HEK293 (cell line): ENCODE measurements at regions not wholly inside any gene's neighbourhood (a gene's known extent, or its start where the extent isn't known, plus 50 kb on each side); places are given as distances from the start of the nearest gene placed in this dataset.

Experiments
- EGR2 ChIP-seq: fragments of 450-650 bp; formaldehyde crosslinking; IDR thresholded peaks from 2 replicates; pipeline ENCODE4 v1.5.1; 2016; ENCODE audit warnings: low read depth, missing biosample characterization, missing genetic modification characterization
- GLI4 ChIP-seq: fragments of 450-650 bp; formaldehyde crosslinking; IDR thresholded peaks from 2 replicates; pipeline ENCODE4 v1.5.1; 2016; ENCODE audit warnings: missing biosample characterization, missing genetic modification characterization
- ZFP41 ChIP-seq: fragments of 450-650 bp; formaldehyde crosslinking; IDR thresholded peaks from 2 replicates; pipeline ENCODE4 v1.5.1; 2016; ENCODE audit warnings: missing biosample characterization, missing genetic modification characterization, borderline replicate concordance
- ZNF10 ChIP-seq: fragments of 450-650 bp; formaldehyde crosslinking; IDR thresholded peaks from 2 replicates; pipeline ENCODE4 v1.5.1; 2017; ENCODE audit warnings: missing biosample characterization, missing genetic modification characterization
- ZNF23 ChIP-seq: fragments of 450-650 bp; formaldehyde crosslinking; IDR thresholded peaks from 2 replicates; pipeline ENCODE4 v1.5.1; 2016; ENCODE audit warnings: missing biosample characterization, missing genetic modification characterization, borderline replicate concordance
- ZNF302 ChIP-seq: fragments of 450-650 bp; formaldehyde crosslinking; IDR thresholded peaks from 2 replicates; pipeline ENCODE4 v1.5.1; 2016; ENCODE audit warnings: missing biosample characterization, missing genetic modification characterization, low read depth
- ZNF660 ChIP-seq: fragments of 450-650 bp; IDR thresholded peaks from 2 replicates; pipeline ENCODE4 v1.5.1; 2018; ENCODE audit warnings: missing biosample characterization, mild to moderate bottlenecking, missing genetic modification characterization
- TF ChIP-seq, protein P1 (sequence below): fragments of 450-650 bp; formaldehyde crosslinking; IDR thresholded peaks from 2 replicates; pipeline ENCODE4 v1.5.1; 2016; ENCODE audit warnings: missing biosample characterization, missing genetic modification characterization
- TF ChIP-seq, protein P2 (sequence below): fragments of 450-650 bp; formaldehyde crosslinking; IDR thresholded peaks from 2 replicates; pipeline ENCODE4 v1.5.1; 2016; ENCODE audit warnings: missing biosample characterization, missing genetic modification characterization

DNA sequence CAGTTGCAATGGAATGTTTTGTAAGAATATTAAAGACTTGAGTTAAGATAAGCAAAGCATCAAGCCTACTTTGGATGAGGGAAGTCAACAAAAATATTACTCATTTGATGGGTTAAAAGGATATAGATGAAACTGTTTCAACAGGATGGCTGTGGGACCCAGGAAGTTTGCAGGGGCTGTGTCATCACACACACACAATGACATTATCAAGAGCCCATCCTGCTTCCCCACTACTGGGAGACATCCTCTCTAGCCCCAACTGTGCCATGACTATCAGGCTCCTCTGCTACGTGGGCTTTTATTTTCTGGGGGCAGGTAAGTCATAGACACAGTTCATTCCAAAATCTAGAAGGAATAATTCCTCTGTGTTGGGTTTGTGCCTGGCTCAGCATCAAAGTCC lies 78.8 kb upstream of the PRSS1 start:
- TF ChIP-seq ZNF10 (tag by site-specific recombination) (no peak), EGR2 (tag by site-specific recombination) (no peak), GLI4 (tag by site-specific recombination) (no peak), ZNF660 (tag by site-specific recombination) (no peak), ZFP41 (tag by site-specific recombination) (no peak), ZNF302 (no peak), ZNF23 (tag by site-specific recombination) (no peak)
- TF ChIP-seq, protein P1, sequence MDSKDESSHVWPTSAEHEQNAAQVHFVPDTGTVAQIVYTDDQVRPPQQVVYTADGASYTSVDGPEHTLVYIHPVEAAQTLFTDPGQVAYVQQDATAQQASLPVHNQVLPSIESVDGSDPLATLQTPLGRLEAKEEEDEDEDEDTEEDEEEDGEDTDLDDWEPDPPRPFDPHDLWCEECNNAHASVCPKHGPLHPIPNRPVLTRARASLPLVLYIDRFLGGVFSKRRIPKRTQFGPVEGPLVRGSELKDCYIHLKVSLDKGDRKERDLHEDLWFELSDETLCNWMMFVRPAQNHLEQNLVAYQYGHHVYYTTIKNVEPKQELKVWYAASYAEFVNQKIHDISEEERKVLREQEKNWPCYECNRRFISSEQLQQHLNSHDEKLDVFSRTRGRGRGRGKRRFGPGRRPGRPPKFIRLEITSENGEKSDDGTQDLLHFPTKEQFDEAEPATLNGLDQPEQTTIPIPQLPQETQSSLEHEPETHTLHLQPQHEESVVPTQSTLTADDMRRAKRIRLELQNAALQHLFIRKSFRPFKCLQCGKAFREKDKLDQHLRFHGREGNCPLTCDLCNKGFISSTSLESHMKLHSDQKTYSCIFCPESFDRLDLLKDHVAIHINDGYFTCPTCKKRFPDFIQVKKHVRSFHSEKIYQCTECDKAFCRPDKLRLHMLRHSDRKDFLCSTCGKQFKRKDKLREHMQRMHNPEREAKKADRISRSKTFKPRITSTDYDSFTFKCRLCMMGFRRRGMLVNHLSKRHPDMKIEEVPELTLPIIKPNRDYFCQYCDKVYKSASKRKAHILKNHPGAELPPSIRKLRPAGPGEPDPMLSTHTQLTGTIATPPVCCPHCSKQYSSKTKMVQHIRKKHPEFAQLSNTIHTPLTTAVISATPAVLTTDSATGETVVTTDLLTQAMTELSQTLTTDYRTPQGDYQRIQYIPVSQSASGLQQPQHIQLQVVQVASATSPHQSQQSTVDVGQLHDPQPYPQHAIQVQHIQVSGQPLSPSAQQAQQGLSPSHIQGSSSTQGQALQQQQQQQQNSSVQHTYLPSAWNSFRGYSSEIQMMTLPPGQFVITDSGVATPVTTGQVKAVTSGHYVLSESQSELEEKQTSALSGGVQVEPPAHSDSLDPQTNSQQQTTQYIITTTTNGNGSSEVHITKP (tag by site-specific recombination), result no peak
- TF ChIP-seq, protein P2, sequence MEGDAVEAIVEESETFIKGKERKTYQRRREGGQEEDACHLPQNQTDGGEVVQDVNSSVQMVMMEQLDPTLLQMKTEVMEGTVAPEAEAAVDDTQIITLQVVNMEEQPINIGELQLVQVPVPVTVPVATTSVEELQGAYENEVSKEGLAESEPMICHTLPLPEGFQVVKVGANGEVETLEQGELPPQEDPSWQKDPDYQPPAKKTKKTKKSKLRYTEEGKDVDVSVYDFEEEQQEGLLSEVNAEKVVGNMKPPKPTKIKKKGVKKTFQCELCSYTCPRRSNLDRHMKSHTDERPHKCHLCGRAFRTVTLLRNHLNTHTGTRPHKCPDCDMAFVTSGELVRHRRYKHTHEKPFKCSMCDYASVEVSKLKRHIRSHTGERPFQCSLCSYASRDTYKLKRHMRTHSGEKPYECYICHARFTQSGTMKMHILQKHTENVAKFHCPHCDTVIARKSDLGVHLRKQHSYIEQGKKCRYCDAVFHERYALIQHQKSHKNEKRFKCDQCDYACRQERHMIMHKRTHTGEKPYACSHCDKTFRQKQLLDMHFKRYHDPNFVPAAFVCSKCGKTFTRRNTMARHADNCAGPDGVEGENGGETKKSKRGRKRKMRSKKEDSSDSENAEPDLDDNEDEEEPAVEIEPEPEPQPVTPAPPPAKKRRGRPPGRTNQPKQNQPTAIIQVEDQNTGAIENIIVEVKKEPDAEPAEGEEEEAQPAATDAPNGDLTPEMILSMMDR (tag by site-specific recombination), result no peak
